ENCODE measurements at regions not wholly inside any gene's neighbourhood (a gene's known extent, or its start where the extent isn't known, plus 50 kb on each side); places are given as distances from the start of the nearest gene placed in this dataset.
"Not testable (repeated sequence)": the region's sequence is repeated elsewhere in the genome, so short reads cannot be mapped to it uniquely, and the experiment has no call there.

DNA sequence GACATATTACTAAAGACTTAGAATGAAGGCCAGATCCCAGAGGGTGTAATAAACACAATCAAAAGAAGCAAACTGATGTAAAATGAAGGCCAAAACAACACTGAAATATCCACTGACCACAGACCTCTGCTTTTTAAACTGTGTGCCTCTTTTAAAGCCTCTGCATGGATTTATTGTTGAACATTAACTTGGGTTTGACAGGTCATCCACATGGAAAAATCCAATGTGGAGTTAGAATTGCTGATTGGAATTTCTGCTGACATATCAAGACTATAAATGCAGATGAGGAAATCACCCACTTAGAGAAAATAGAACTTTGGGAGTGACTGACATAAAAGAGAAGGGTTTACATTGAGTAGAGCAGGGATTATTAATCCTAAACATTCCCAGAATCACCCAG lies 853.9 kb upstream of the RAG2 start:
- no peak for DNase-seq (ENCODE audit: low spot score, unreplicated experiment)
- peaks cover 7% of the 10 kb centered on the region for H3K9me3 Mint-ChIP-seq (ENCODE audit: low read depth)
- TF ChIP-seq, protein P1, sequence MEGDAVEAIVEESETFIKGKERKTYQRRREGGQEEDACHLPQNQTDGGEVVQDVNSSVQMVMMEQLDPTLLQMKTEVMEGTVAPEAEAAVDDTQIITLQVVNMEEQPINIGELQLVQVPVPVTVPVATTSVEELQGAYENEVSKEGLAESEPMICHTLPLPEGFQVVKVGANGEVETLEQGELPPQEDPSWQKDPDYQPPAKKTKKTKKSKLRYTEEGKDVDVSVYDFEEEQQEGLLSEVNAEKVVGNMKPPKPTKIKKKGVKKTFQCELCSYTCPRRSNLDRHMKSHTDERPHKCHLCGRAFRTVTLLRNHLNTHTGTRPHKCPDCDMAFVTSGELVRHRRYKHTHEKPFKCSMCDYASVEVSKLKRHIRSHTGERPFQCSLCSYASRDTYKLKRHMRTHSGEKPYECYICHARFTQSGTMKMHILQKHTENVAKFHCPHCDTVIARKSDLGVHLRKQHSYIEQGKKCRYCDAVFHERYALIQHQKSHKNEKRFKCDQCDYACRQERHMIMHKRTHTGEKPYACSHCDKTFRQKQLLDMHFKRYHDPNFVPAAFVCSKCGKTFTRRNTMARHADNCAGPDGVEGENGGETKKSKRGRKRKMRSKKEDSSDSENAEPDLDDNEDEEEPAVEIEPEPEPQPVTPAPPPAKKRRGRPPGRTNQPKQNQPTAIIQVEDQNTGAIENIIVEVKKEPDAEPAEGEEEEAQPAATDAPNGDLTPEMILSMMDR (IDR thresholded peaks at IDR 0.05; ENCODE audit: unreplicated experiment) = no peak
- no peaks in the 10 kb centered on the region for H3K27me3 Mint-ChIP-seq
- H3K4me3 Mint-ChIP-seq (ENCODE audit: low read depth) = peak overlapping the region; percentile 18
- peak overlapping the region; percentile 66 for H3K27ac Mint-ChIP-seq
- no peaks in the 10 kb centered on the region for H3K36me3 Mint-ChIP-seq (ENCODE audit: insufficient read depth)
- peaks cover 33% of the 10 kb centered on the region for H3K4me1 Mint-ChIP-seq (ENCODE audit: low read depth)

DNA sequence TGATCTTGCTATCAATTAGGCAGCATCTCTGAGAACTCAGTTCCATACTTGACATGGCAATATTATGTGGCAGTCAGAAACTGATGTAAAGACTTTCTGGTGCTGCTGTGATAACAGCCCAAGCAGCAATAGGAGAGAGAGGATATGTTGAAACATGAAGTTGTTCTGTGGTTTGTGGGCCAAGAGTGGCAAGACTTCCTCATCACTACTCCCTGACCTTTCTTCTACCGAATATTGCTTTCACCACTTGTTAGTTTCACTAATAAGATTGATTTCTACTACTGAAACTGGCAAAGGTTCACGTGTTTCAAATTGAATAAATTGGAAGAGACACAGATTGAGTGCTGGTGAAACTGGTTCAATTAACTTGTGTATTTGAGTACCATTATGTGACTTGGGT lies 852.6 kb upstream of the RAG2 start:
- Mint-ChIP-seq H3K9me3 (ENCODE audit: low read depth) (peaks cover 7% of the 10 kb centered on the region), H3K27me3 (no peaks in the 10 kb centered on the region), H3K27ac (no peak overlapping the region), H3K4me3 (ENCODE audit: low read depth) (no peak overlapping the region), H3K4me1 (ENCODE audit: low read depth) (peaks cover 33% of the 10 kb centered on the region), H3K36me3 (ENCODE audit: insufficient read depth) (no peaks in the 10 kb centered on the region)
- TF ChIP-seq, protein P1 (IDR thresholded peaks at IDR 0.05; ENCODE audit: unreplicated experiment) = no peak
- no peak for DNase-seq (ENCODE audit: low spot score, unreplicated experiment)

DNA sequence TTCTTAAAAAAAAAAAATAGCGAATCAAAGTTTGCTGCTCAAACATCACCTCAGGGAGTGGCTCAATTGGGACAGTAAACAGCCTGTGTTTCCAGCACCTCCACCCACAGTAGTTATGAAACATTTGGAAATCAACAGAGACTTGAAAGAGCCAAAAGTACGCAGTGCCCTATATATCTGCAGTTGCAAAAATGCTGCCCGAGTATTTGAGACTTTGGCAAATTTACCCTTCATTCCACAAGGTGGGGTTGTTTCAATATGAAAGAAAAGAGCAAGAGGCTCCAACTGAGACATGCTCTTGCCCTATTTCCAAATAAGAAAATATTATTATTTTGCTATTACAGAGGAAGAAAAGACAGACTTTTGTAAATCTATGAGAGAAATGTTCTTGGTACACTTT lies 851.1 kb upstream of the RAG2 start:
- no peak overlapping the region for H3K4me3 Mint-ChIP-seq (ENCODE audit: low read depth)
- no peak overlapping the region for H3K27ac Mint-ChIP-seq
- H3K36me3 Mint-ChIP-seq (ENCODE audit: insufficient read depth) = no peaks in the 10 kb centered on the region
- peaks cover 33% of the 10 kb centered on the region for H3K4me1 Mint-ChIP-seq (ENCODE audit: low read depth)
- TF ChIP-seq, protein P1 (IDR thresholded peaks at IDR 0.05; ENCODE audit: unreplicated experiment) = peak; percentile 67
- DNase-seq (ENCODE audit: low spot score, unreplicated experiment) = no peak
- no peaks in the 10 kb centered on the region for H3K27me3 Mint-ChIP-seq
- peaks cover 2% of the 10 kb centered on the region for H3K9me3 Mint-ChIP-seq (ENCODE audit: low read depth)

DNA sequence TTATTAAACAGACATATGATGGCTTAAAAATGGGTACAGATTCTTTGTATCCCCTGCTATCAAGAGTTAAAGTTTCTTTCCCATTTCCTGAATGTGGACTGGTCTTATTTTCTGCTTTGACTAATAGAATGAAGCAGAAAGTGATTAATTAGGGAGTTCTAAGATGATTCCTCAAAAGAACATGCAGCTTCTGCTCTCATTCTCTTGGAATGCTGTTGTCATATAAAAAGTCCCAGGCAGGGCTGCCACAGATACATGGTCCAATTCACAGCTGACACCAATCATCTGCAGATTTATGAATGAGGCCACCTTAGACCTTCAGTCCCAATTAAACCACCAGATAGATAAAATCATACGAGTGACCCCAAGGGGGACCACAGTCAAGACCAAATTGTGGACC lies 844.5 kb upstream of the RAG2 start:
- Mint-ChIP-seq H3K9me3 (ENCODE audit: low read depth) (peaks cover under 1% of the 10 kb centered on the region), H3K4me3 (ENCODE audit: low read depth) (no peak overlapping the region)

DNA sequence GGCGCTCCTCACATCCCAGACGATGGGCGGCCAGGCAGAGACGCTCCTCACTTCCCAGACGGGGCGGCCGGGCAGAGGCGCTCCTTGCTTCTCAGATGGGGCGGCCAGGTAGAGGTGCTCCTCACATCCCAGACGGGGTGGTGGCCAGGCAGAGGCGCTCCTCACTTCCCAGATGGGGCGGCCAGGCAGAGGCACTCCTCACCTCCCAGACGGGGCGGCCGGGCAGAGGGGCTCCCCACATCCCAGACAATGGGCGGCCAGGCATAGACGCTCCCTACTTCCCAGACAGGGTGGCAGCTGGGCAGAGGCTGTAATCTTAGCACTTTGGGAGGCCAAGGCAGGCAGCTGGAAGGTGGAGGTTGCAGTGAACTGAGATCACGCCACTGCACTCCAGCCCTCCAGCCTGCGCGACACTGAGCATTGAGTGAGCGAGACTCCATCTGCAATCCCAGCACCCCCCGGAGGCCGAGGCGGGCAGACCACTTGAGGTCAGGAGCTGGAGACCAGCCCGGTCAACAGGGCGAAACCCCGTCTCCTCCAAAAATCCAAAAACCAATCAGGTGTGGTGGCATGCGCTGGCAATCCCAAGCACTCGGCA lies 833.7 kb upstream of the RAG2 start:
- H3K27ac Mint-ChIP-seq; H3K4me1 Mint-ChIP-seq (ENCODE audit: low read depth); H3K36me3 Mint-ChIP-seq (ENCODE audit: insufficient read depth); H3K4me3 Mint-ChIP-seq (ENCODE audit: low read depth); H3K27me3 Mint-ChIP-seq; DNase-seq (ENCODE audit: low spot score, unreplicated experiment): not testable (repeated sequence)
- H3K9me3 Mint-ChIP-seq (ENCODE audit: low read depth) = peaks cover 22% of the 10 kb centered on the region

More for the DNA sequence above, 844.5 kb upstream of the RAG2 start:
- H3K4me1 Mint-ChIP-seq (ENCODE audit: low read depth) = no peaks in the 10 kb centered on the region
- TF ChIP-seq, protein P1 (IDR thresholded peaks at IDR 0.05; ENCODE audit: unreplicated experiment) = no peak
- H3K36me3 Mint-ChIP-seq (ENCODE audit: insufficient read depth) = no peaks in the 10 kb centered on the region
- no peak for DNase-seq (ENCODE audit: low spot score, unreplicated experiment)
- H3K27ac Mint-ChIP-seq = no peak overlapping the region
- no peaks in the 10 kb centered on the region for H3K27me3 Mint-ChIP-seq

DNA sequence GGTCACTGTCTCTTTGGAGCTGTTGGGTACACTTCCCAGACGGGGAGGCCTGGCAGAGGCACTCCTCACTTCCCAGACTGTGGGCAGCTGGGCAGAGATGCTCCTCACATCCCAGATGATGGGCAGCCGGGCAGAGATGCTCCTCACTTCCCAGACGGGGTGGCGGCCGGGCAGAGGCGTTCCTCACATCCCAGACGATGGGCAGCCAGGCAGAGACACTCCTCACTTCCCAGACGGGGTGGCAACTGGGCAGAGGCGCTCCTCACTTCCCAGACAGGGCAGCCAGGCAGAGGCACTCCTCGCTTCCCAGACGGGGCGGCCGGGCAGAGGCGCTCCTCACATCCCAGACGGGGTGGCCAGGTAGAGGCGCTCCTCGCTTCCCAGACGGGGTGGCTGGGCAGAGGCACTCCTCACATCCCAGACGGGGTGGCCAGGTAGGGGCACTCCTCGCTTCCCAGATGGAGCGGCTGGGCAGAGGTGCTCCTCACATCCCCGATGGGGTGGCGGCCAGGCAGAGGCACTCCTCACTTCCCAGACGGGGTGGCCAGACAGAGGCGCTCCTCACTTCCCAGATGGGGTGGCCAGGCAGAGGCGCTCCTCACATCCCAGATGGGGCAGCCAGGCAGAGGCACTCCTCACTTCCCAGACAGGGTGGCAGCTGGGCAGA lies 833.1 kb upstream of the RAG2 start:
- not testable (repeated sequence) for DNase-seq (ENCODE audit: low spot score, unreplicated experiment); H3K4me1 Mint-ChIP-seq (ENCODE audit: low read depth); H3K27ac Mint-ChIP-seq; H3K4me3 Mint-ChIP-seq (ENCODE audit: low read depth); H3K36me3 Mint-ChIP-seq (ENCODE audit: insufficient read depth); H3K27me3 Mint-ChIP-seq
- peaks cover 23% of the 10 kb centered on the region for H3K9me3 Mint-ChIP-seq (ENCODE audit: low read depth)
